Body of pancreas (tissue), 4 donors: ENCODE measurements at regions not wholly inside any gene's neighbourhood (a gene's known extent, or its start where the extent isn't known, plus 50 kb on each side); places are given as distances from the start of the nearest gene placed in this dataset.

ENCODE experiments used
- ATAC-seq: fragments of 150-250 bp; one replicate; pipeline ENCODE4 v1.9.1; 2016
- DNase-seq, 4 donors: peaks; one replicate each; pipeline ENCODE4 v3.0.0-alpha.2; 2019
- H3K27ac ChIP-seq, 4 donors: fragments of 200-600 bp; sonication (generic); 1 replicate in 3 of 4; 2 replicates in 1 of 4; pipeline versions ENCODE4 v1.5.1 to v1.6.1; 2016 to 2019; ENCODE audit warnings: mild to moderate bottlenecking in 1 of 4, mixed read lengths in 1 of 4, moderate library complexity in 1 of 4
- H3K27me3 ChIP-seq, 2 donors: fragments of 200-600 bp; sonication (generic); one replicate each; pipeline ENCODE4 v1.6.0; 2016; ENCODE audit warnings: mild to moderate bottlenecking in 1 of 2
- H3K36me3 ChIP-seq, 2 donors: fragments of 200-600 bp; sonication (generic); replicated peaks in 1 of 2; 2 replicates each; pipeline ENCODE4 v1.5.1; 2016; ENCODE audit warnings: low read depth in 2 of 2; ENCODE audit not compliant: insufficient read depth in 1 of 2
- H3K4me1 ChIP-seq: fragments of 200-600 bp; sonication (generic); one replicate; pipeline ENCODE4 v1.6.0; 2016
- H3K4me3 ChIP-seq, 2 donors: fragments of 200-600 bp; sonication (generic); 1 replicate in 1 of 2; 2 replicates in 1 of 2; pipeline ENCODE4 v1.5.1; 2016 to 2019
- H3K9me3 ChIP-seq, 3 donors: fragments of 200-600 bp; sonication (generic); 1 replicate in 2 of 3; 2 replicates in 1 of 3; pipeline ENCODE4 v1.5.1; 2016
- CTCF ChIP-seq, 7 experiments: fragments of 450-650 bp in 4 of 7; fragments of 200-600 bp in 3 of 7; sonication (generic) in 3 of 7; IDR thresholded peaks; one replicate each; pipeline ENCODE4 v1.5.1; 2016 to 2019; ENCODE audit warnings: antibody characterized with exemption in 7 of 7
- POLR2A ChIP-seq, 3 donors: fragments of 450-650 bp; IDR thresholded peaks; one replicate each; pipeline ENCODE4 v1.6.1; 2016; ENCODE audit warnings: antibody characterized with exemption in 3 of 3, mild to moderate bottlenecking in 2 of 3
- WGBS, 2 donors: methylation state at CpG; one replicate each; pipeline ENCODE4 v1.1.5; 2017; 5-methylcytosine and 5-hydroxymethylcytosine counted together
- intact Hi-C: fragments of 100-400 bp; cut with DNase I; formaldehyde crosslinking; loops from one replicate; pipeline ENCODE4 v1.15.1; 2023

DNA sequence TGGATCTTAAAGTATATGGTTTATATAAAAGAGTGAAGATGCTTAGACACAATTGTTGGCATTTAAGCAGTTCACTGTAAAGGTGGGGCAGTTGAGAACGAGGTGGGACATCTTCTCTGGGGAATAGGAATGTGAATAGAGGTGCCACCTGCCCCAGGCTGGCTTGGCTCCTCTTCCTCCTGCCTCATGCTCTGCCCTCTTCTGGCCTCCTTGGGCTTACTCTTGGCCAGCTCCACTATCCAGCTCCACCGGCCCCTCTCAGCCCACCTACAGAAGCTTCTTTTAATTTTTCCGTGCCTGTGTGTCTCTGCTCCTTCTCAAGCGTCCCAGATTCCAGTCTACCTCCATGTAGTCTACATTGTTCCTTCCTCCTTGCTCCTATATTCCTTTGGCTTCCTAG is 122.1 kb downstream of the NUF2 start:
- Histone ChIP-seq H3K36me3 (no peaks in the 10 kb centered on the region), H3K27ac (no peak overlapping the region), H3K4me3 (no peak overlapping the region), H3K27me3 (no peaks in the 10 kb centered on the region), H3K4me1 (no peaks in the 10 kb centered on the region), H3K9me3 (no peaks in the 10 kb centered on the region)
- ATAC-seq = no peak
- 57 to 60% methylated on average over 4 of the region's 4 CpGs for WGBS, 2 donors
- intact Hi-C loops = no loop called here
- TF ChIP-seq POLR2A (IDR thresholded peaks at IDR 0.05) = no peak
- DNase-seq = no peak

GRCh38 chr1:163444665-163445064 is 122.9 kb downstream of the NUF2 start:
- intact Hi-C loops = no loop called here
- no peak for ATAC-seq
- WGBS, 2 donors = 35 to 39% methylated on average over 2 of the region's 2 CpGs
- TF ChIP-seq CTCF (IDR thresholded peaks at IDR 0.05) = no peak
- no peak for TF ChIP-seq POLR2A (IDR thresholded peaks at IDR 0.05)
- DNase-seq = no peak
- no peaks in the 10 kb centered on the region for H3K9me3 ChIP-seq
- H3K27ac ChIP-seq = no peak overlapping the region
- H3K4me1 ChIP-seq = no peaks in the 10 kb centered on the region
- no peaks in the 10 kb centered on the region for H3K36me3 ChIP-seq
- no peak overlapping the region for H3K4me3 ChIP-seq
- H3K27me3 ChIP-seq = no peaks in the 10 kb centered on the region

GRCh38 chr1:163450986-163451385 is 129.2 kb downstream of the NUF2 start:
- no peaks in the 10 kb centered on the region for H3K36me3 ChIP-seq
- no peak overlapping the region for H3K27ac ChIP-seq
- no peaks in the 10 kb centered on the region for H3K27me3 ChIP-seq
- DNase-seq (no peak), ATAC-seq (no peak)
- H3K9me3 ChIP-seq = no peaks in the 10 kb centered on the region
- no peaks in the 10 kb centered on the region for H3K4me1 ChIP-seq
- TF ChIP-seq CTCF (IDR thresholded peaks at IDR 0.05) (no peak), POLR2A (IDR thresholded peaks at IDR 0.05) (no peak)
- intact Hi-C loops = no loop called here
- no peak overlapping the region for H3K4me3 ChIP-seq

- Histone ChIP-seq H3K4me1 (no peaks in the 10 kb centered on the region), H3K9me3 (no peaks in the 10 kb centered on the region), H3K27ac (no peak overlapping the region), H3K4me3 (no peak overlapping the region), H3K36me3 (no peaks in the 10 kb centered on the region), H3K27me3 (no peaks in the 10 kb centered on the region)
- ATAC-seq = no peak
- TF ChIP-seq CTCF (IDR thresholded peaks at IDR 0.05) = no peak
- TF ChIP-seq POLR2A (IDR thresholded peaks at IDR 0.05) = no peak
- no peak for DNase-seq
- intact Hi-C loops = no loop called here
- WGBS, 2 donors = 49 to 63% methylated on average over 4 of the region's 4 CpGs
Measured at GRCh38 chr1:163459539-163459938, 137.8 kb downstream of the NUF2 start.

GRCh38 chr1:163467289-163467688 is 145.5 kb downstream of the NUF2 start:
- DNase-seq (no peak), ATAC-seq (no peak)
- 48 to 55% methylated on average over 1 of the region's 1 CpG for WGBS, 2 donors
- Histone ChIP-seq H3K27ac (no peak overlapping the region), H3K4me3 (no peak overlapping the region), H3K27me3 (no peaks in the 10 kb centered on the region), H3K4me1 (no peaks in the 10 kb centered on the region), H3K36me3 (no peaks in the 10 kb centered on the region), H3K9me3 (no peaks in the 10 kb centered on the region)
- TF ChIP-seq CTCF (IDR thresholded peaks at IDR 0.05) (no peak), POLR2A (IDR thresholded peaks at IDR 0.05) (no peak)
- intact Hi-C loops = no loop called here
